Liver (tissue), 8 donors: ENCODE measurements at regions not wholly inside any gene's neighbourhood (a gene's known extent, or its start where the extent isn't known, plus 50 kb on each side); places are given as distances from the start of the nearest gene placed in this dataset.

Experiments
- DNase-seq: peaks from one replicate; pipeline ENCODE4 v3.0.0-alpha.2; 2017; ENCODE audit warnings: low spot score
- H3K27ac ChIP-seq, 2 donors: one replicate each; pipeline ENCODE4 v1.7.0; 2013; ENCODE audit warnings: inconsistent platforms in 2 of 2, low read length in 2 of 2, control low read depth in 1 of 2, low read depth in 1 of 2, mild to moderate bottlenecking in 1 of 2
- H3K27me3 ChIP-seq, 4 donors: one replicate each; pipeline versions ENCODE4 v1.6.1 to v1.7.0; 2013; ENCODE audit warnings: low read length in 3 of 4, inconsistent platforms in 1 of 4, mild to moderate bottlenecking in 1 of 4, moderate library complexity in 1 of 4; ENCODE audit not compliant: control insufficient read depth in 4 of 4, insufficient read depth in 4 of 4
- H3K36me3 ChIP-seq, 4 donors: one replicate each; pipeline versions ENCODE4 v1.6.1 to v1.7.0; 2013; ENCODE audit warnings: low read length in 3 of 4, mild to moderate bottlenecking in 3 of 4, low read depth in 1 of 4, moderate library complexity in 1 of 4; ENCODE audit not compliant: control insufficient read depth in 4 of 4, insufficient read depth in 3 of 4
- H3K4me1 ChIP-seq, 4 donors: one replicate each; pipeline versions ENCODE4 v1.6.1 to v1.7.0; 2013; ENCODE audit warnings: low read length in 3 of 4, mild to moderate bottlenecking in 3 of 4, moderate library complexity in 1 of 4; ENCODE audit not compliant: control insufficient read depth in 4 of 4, insufficient read depth in 4 of 4
- H3K4me3 ChIP-seq, 3 donors: one replicate each; pipeline versions ENCODE4 v1.6.1 to v1.7.0; 2013; ENCODE audit warnings: low read length in 3 of 3, control low read depth in 1 of 3, low read depth in 1 of 3, mild to moderate bottlenecking in 1 of 3
- H3K9ac ChIP-seq, 2 donors: one replicate each; pipeline ENCODE4 v1.7.0; 2013; ENCODE audit warnings: low read length in 2 of 2, mild to moderate bottlenecking in 2 of 2, moderate library complexity in 2 of 2, control low read depth in 1 of 2, low read depth in 1 of 2
- H3K9me3 ChIP-seq, 4 donors: one replicate each; pipeline versions ENCODE4 v1.6.1 to v1.7.0; 2013; ENCODE audit warnings: low read length in 3 of 4; ENCODE audit not compliant: control insufficient read depth in 4 of 4
- ATF3 ChIP-seq: IDR thresholded peaks from 2 replicates; pipeline ENCODE4 v1.6.1; 2016; ENCODE audit warnings: antibody characterized with exemption
- CTCF ChIP-seq: fragments of 150-350 bp; IDR thresholded peaks from 2 replicates; pipeline ENCODE4 v1.5.1; 2017; ENCODE audit warnings: improper control_type of control experiment, low read depth, low read length; ENCODE audit not compliant: missing input control
- EGR1 ChIP-seq, 2 donors: IDR thresholded peaks; 2 replicates each; pipeline ENCODE4 v1.6.1; 2016 to 2018; ENCODE audit warnings: antibody characterized with exemption in 2 of 2, low read depth in 2 of 2
- FOXA2 ChIP-seq: IDR thresholded peaks from 2 replicates; pipeline ENCODE4 v1.6.1; 2016; ENCODE audit warnings: antibody characterized with exemption
- HNF4A ChIP-seq, 2 donors: conservative IDR thresholded peaks; 2 replicates each; pipeline ENCODE4 v1.6.1; 2016; ENCODE audit warnings: antibody characterized with exemption in 2 of 2, mild to moderate bottlenecking in 2 of 2
- HNF4G ChIP-seq: IDR thresholded peaks from 2 replicates; pipeline ENCODE4 v1.6.1; 2016; ENCODE audit warnings: antibody characterized with exemption
- JUND ChIP-seq, 2 donors: IDR thresholded peaks; 2 replicates each; pipeline ENCODE4 v1.6.1; 2016; ENCODE audit warnings: antibody characterized with exemption in 2 of 2
- MAX ChIP-seq: IDR thresholded peaks from 2 replicates; pipeline ENCODE4 v1.6.1; 2016; ENCODE audit warnings: antibody characterized with exemption
- RAD21 ChIP-seq, 2 donors: IDR thresholded peaks; 2 replicates each; pipeline ENCODE4 v1.6.1; 2016; ENCODE audit warnings: antibody characterized with exemption in 2 of 2, mild to moderate bottlenecking in 2 of 2
- REST ChIP-seq: IDR thresholded peaks from 2 replicates; pipeline ENCODE4 v1.6.1; 2016; ENCODE audit warnings: antibody characterized with exemption, mild to moderate bottlenecking
- RXRA ChIP-seq, 2 donors: IDR thresholded peaks; 2 replicates each; pipeline ENCODE4 v1.6.1; 2017 to 2018; ENCODE audit warnings: antibody characterized with exemption in 2 of 2, mild to moderate bottlenecking in 1 of 2
- TAF1 ChIP-seq: conservative IDR thresholded peaks from 2 replicates; pipeline ENCODE4 v1.6.1; 2016; ENCODE audit warnings: antibody characterized with exemption, mild to moderate bottlenecking
- YY1 ChIP-seq: IDR thresholded peaks from 2 replicates; pipeline ENCODE4 v1.6.1; 2016; ENCODE audit warnings: antibody characterized with exemption, mild to moderate bottlenecking
- ZBTB33 ChIP-seq: IDR thresholded peaks from 2 replicates; pipeline ENCODE4 v1.6.1; 2016; ENCODE audit warnings: antibody characterized with exemption
- WGBS: extraction: QIAGEN DNeasy Blood & Tissue Kit; methylation state at CpG from one replicate; pipeline ENCODE4 v1.1.7; 2013; 5-methylcytosine and 5-hydroxymethylcytosine counted together
- donor health status: healthy.
- donor health status: healthy.
- donor health status: healthy.
- donor health status: healthy.
- donor health status: healthy.

- WGBS, result 84% methylated on average over 3 of the region's 3 CpGs
- H3K4me3 ChIP-seq, result no peak overlapping the region
- H3K27me3 ChIP-seq, result no peaks in the 10 kb centered on the region
- H3K27ac ChIP-seq, result no peak overlapping the region
- DNase-seq, result no peak
- TF ChIP-seq ATF3 (no peak), EGR1 (IDR thresholded peaks at IDR 0.05; ENCODE audit: low read depth in 2 of 2) (no peak), FOXA2 (no peak), MAX (no peak), HNF4A (conservative IDR thresholded peaks at IDR 0.05) (no peak), REST (no peak), ZBTB33 (no peak), TAF1 (no peak), RXRA (IDR thresholded peaks at IDR 0.05) (no peak), RAD21 (IDR thresholded peaks at IDR 0.05) (no peak), CTCF (no peak), JUND (IDR thresholded peaks at IDR 0.05) (no peak), HNF4G (no peak), YY1 (no peak)
- H3K36me3 ChIP-seq, result no peaks in the 10 kb centered on the region
- no peaks in the 10 kb centered on the region for H3K9me3 ChIP-seq
- H3K4me1 ChIP-seq, result no peaks in the 10 kb centered on the region
- no peak overlapping the region for H3K9ac ChIP-seq
These were observed 97.0 kb upstream of the VLDLR start for GRCh38 chr9:2524601-2525000.

- Histone ChIP-seq H3K4me1 (no peaks in the 10 kb centered on the region), H3K9ac (no peak overlapping the region), H3K9me3 (no peaks in the 10 kb centered on the region), H3K27me3 (no peaks in the 10 kb centered on the region), H3K36me3 (no peaks in the 10 kb centered on the region), H3K27ac (no peak overlapping the region), H3K4me3 (no peak overlapping the region)
- WGBS, result 90% methylated on average over 2 of the region's 2 CpGs
- TF ChIP-seq ATF3, result no peak
- TF ChIP-seq EGR1 (IDR thresholded peaks at IDR 0.05; ENCODE audit: low read depth in 2 of 2), result no peak
- no peak for TF ChIP-seq JUND (IDR thresholded peaks at IDR 0.05)
- TF ChIP-seq YY1, result no peak
- no peak for TF ChIP-seq RXRA (IDR thresholded peaks at IDR 0.05)
- no peak for DNase-seq
These were observed 96.4 kb upstream of the VLDLR start for GRCh38 chr9:2525147-2525546.
